SK-N-SH (cell line): ENCODE measurements at regions not wholly inside any gene's neighbourhood (a gene's known extent, or its start where the extent isn't known, plus 50 kb on each side); places are given as distances from the start of the nearest gene placed in this dataset.

Source experiments
- CTCF ChIP-seq: fragments of 200-600 bp; sonication (generic); IDR thresholded peaks from 2 replicates; pipeline ENCODE4 v1.6.1; 2017; ENCODE audit warnings: antibody characterized with exemption, mild to moderate bottlenecking, moderate library complexity
- FOXJ3 ChIP-seq: sonication (generic); formaldehyde crosslinking; IDR thresholded peaks from 2 replicates; pipeline ENCODE4 v1.5.1; 2020; ENCODE audit warnings: mild to moderate bottlenecking, missing genetic modification reagents
- JUND ChIP-seq: IDR thresholded peaks from 2 replicates; pipeline ENCODE4 v1.4.0; 2012
- MAX ChIP-seq: IDR thresholded peaks from 2 replicates; pipeline ENCODE4 v1.4.0; 2012; ENCODE audit warnings: low read depth
- POLR2AphosphoS5 ChIP-seq: IDR thresholded peaks from 2 replicates; pipeline ENCODE4 v1.6.1; 2012; ENCODE audit warnings: low read depth, low read length
- RFX5 ChIP-seq: IDR thresholded peaks from 2 replicates; pipeline ENCODE4 v1.6.1; 2012; ENCODE audit warnings: mild to moderate bottlenecking, improper control_type of control experiment, low read length
- RXRA ChIP-seq: IDR thresholded peaks from 2 replicates; pipeline ENCODE4 v1.4.0; 2012; ENCODE audit warnings: low read depth, mild to moderate bottlenecking, borderline replicate concordance

- TF ChIP-seq JUND (no peak), MAX (no peak), CTCF (no peak), RFX5 (no peak), FOXJ3 (CRISPR knock-in tag) (no peak), RXRA (no peak), POLR2AphosphoS5 (no peak)
Measured at GRCh38 chr11:24289301-24289700, 207.6 kb upstream of the LUZP2 start.
